ENCODE measurements at regions not wholly inside any gene's neighbourhood (a gene's known extent, or its start where the extent isn't known, plus 50 kb on each side); places are given as distances from the start of the nearest gene placed in this dataset.

DNA sequence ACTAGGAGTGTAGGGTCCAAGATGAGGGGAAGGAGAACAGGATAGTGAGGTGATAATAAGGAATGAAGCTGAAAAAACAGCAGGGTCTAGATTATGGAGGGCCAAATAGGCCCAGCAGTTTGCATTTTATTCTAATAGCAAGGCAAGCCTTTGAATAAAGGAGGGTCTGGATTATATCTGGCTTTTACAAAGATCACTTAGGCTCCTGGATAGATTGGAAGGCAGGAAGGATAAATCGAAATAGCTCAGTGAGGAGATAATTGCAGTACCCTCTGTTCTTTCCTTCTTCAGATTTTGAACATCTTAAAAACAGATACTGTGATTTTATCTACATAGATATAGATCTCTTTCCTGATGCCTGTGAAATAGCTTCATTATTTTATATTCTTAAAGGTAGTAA is 53.8 kb upstream of the PTGFR start:
- no peaks in the 10 kb centered on the region for H3K9me3 Mint-ChIP-seq
- H3K4me3 Mint-ChIP-seq, result no peak overlapping the region
- DNase-seq (ENCODE audit: extremely low spot score, unreplicated experiment), result no peak
- H3K27me3 Mint-ChIP-seq, result no peaks in the 10 kb centered on the region
- H3K27ac Mint-ChIP-seq, result no peak overlapping the region
- TF ChIP-seq, protein P1, sequence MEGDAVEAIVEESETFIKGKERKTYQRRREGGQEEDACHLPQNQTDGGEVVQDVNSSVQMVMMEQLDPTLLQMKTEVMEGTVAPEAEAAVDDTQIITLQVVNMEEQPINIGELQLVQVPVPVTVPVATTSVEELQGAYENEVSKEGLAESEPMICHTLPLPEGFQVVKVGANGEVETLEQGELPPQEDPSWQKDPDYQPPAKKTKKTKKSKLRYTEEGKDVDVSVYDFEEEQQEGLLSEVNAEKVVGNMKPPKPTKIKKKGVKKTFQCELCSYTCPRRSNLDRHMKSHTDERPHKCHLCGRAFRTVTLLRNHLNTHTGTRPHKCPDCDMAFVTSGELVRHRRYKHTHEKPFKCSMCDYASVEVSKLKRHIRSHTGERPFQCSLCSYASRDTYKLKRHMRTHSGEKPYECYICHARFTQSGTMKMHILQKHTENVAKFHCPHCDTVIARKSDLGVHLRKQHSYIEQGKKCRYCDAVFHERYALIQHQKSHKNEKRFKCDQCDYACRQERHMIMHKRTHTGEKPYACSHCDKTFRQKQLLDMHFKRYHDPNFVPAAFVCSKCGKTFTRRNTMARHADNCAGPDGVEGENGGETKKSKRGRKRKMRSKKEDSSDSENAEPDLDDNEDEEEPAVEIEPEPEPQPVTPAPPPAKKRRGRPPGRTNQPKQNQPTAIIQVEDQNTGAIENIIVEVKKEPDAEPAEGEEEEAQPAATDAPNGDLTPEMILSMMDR (conservative IDR thresholded peaks at IDR 0.05), result no peak
- no peaks in the 10 kb centered on the region for H3K4me1 Mint-ChIP-seq (ENCODE audit: unreplicated experiment)
- no peaks in the 10 kb centered on the region for H3K36me3 Mint-ChIP-seq

DNA sequence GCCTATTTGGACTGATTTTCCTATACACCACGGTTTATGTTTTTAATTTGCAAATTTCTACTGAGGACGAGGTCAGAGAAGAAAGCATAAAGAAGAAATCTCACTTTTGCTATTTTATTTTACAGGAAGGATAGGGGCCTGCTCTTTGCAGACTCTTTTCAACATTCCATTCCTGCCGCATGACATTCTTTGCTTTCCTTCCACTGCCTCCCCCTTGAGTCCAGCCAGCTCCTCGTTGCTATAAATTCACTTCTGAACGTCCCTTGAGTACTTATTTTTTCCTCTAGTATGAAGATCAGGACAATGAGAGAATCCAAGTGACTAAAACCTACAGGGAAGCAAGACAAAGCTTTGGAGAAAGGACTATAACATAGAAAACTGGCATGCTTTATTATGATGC is 53.4 kb upstream of the PTGFR start:
- TF ChIP-seq, protein P1 (conservative IDR thresholded peaks at IDR 0.05), result no peak
- H3K9me3 Mint-ChIP-seq, result no peaks in the 10 kb centered on the region
- DNase-seq (ENCODE audit: extremely low spot score, unreplicated experiment), result no peak
- H3K27me3 Mint-ChIP-seq, result no peaks in the 10 kb centered on the region
- H3K4me3 Mint-ChIP-seq, result no peak overlapping the region
- no peaks in the 10 kb centered on the region for H3K36me3 Mint-ChIP-seq
- no peaks in the 10 kb centered on the region for H3K4me1 Mint-ChIP-seq (ENCODE audit: unreplicated experiment)
- H3K27ac Mint-ChIP-seq, result no peak overlapping the region

DNA sequence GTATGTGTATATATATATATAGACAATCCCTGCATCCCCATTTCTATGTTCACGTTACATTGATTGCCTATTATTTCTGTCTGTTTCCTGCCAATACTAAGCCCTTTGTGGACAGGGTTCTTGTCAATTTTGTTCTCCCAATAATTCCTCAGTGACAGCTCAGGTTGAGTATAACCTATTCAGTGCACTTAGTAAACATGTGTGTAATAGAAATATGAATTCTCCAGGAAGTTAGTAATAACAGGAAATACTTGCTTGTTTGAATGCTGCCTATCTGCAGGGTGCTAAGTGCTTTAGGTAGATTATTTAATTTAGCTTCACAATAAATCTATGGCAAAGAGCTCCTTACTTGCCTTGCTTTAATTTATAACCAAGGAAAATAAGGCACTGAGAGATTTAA is 52.8 kb upstream of the PTGFR start:
- H3K27me3 Mint-ChIP-seq, result no peaks in the 10 kb centered on the region
- DNase-seq (ENCODE audit: extremely low spot score, unreplicated experiment), result no peak
- H3K9me3 Mint-ChIP-seq, result no peaks in the 10 kb centered on the region
- no peaks in the 10 kb centered on the region for H3K4me1 Mint-ChIP-seq (ENCODE audit: unreplicated experiment)
- H3K4me3 Mint-ChIP-seq, result no peak overlapping the region
- TF ChIP-seq, protein P1 (conservative IDR thresholded peaks at IDR 0.05), result no peak
- no peaks in the 10 kb centered on the region for H3K36me3 Mint-ChIP-seq
- no peak overlapping the region for H3K27ac Mint-ChIP-seq

DNA sequence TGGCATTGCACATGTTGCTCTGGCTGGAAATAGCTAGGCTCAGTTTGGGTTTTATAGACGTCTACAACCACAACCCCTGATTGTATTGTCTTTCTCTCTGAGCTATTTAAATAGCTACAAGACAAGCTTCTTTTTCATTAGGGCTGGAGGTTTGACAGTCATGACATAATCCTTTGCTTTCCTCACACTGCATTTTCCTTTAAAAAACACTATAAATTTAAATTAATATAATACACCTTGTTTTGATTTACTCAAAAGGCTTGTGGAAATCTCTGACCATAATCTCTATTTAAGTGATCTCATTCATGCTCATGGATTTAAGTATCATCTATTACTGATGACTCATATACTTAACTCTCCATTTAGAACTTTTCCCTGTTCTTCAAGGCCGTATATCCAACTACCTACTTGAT is 50.4 kb upstream of the PTGFR start:
- no peaks in the 10 kb centered on the region for H3K36me3 Mint-ChIP-seq

More for the DNA sequence above, 50.4 kb upstream of the PTGFR start:
- no peak for DNase-seq (ENCODE audit: extremely low spot score, unreplicated experiment)
- no peak overlapping the region for H3K4me3 Mint-ChIP-seq
- TF ChIP-seq, protein P1 (conservative IDR thresholded peaks at IDR 0.05), result no peak
- no peaks in the 10 kb centered on the region for H3K27me3 Mint-ChIP-seq
- H3K27ac Mint-ChIP-seq, result no peak overlapping the region
- H3K9me3 Mint-ChIP-seq, result no peaks in the 10 kb centered on the region
- no peaks in the 10 kb centered on the region for H3K4me1 Mint-ChIP-seq (ENCODE audit: unreplicated experiment)

Measured in type B pancreatic cell (in vitro differentiated cells).